Transverse colon (tissue), 4 donors: ENCODE measurements at regions not wholly inside any gene's neighbourhood (a gene's known extent, or its start where the extent isn't known, plus 50 kb on each side); places are given as distances from the start of the nearest gene placed in this dataset.

Experiments used
- DNase-seq: peaks from one replicate; pipeline ENCODE4 v3.0.0-alpha.2; 2019
- H3K27ac ChIP-seq, 4 donors: fragments of 200-600 bp; sonication (generic); 2 replicates each; pipeline ENCODE4 v1.5.1; 2016 to 2018; ENCODE audit warnings: inconsistent platforms in 4 of 4
- H3K27me3 ChIP-seq: fragments of 200-600 bp; sonication (generic); 2 replicates; pipeline ENCODE4 v1.5.1; 2017; ENCODE audit warnings: inconsistent platforms
- H3K36me3 ChIP-seq, 4 donors: fragments of 200-600 bp; sonication (generic); 2 replicates each; pipeline ENCODE4 v1.5.1; 2017 to 2019; ENCODE audit warnings: inconsistent platforms in 4 of 4
- H3K4me1 ChIP-seq, 4 donors: fragments of 200-600 bp; sonication (generic); 2 replicates each; pipeline ENCODE4 v1.5.1; 2017 to 2020; ENCODE audit warnings: inconsistent platforms in 4 of 4
- H3K4me3 ChIP-seq, 4 donors: fragments of 200-600 bp; sonication (generic); 1 replicate in 1 of 4; 2 replicates in 3 of 4; pipeline versions ENCODE4 v1.5.1 to v1.6.1; 2017 to 2019; ENCODE audit warnings: inconsistent platforms in 4 of 4
- H3K9me3 ChIP-seq, 2 donors: fragments of 200-600 bp; sonication (generic); 2 replicates each; pipeline ENCODE4 v1.5.1; 2017 to 2019; ENCODE audit warnings: inconsistent platforms in 2 of 2
- CTCF ChIP-seq, 5 experiments: fragments of 200-600 bp in 3 of 5; fragments of 450-650 bp in 2 of 5; sonication (generic) in 3 of 5; IDR thresholded peaks; 1 replicate in 2 of 5; 2 replicates in 3 of 5; pipeline ENCODE4 v1.5.1; 2016 to 2017; ENCODE audit warnings: antibody characterized with exemption in 5 of 5, inconsistent platforms in 3 of 5, mild to moderate bottlenecking in 2 of 5, moderate library complexity in 1 of 5
- EP300 ChIP-seq: sonication (generic); formaldehyde crosslinking; IDR thresholded peaks from one replicate; pipeline ENCODE4 v1.6.1; 2017; ENCODE audit warnings: antibody characterized with exemption, low read depth
- POLR2A ChIP-seq: fragments of 450-650 bp; IDR thresholded peaks from one replicate; pipeline ENCODE4 v1.6.1; 2016; ENCODE audit warnings: antibody characterized with exemption, mild to moderate bottlenecking, moderate library complexity
- POLR2AphosphoS5 ChIP-seq, 3 donors: sonication (generic); formaldehyde crosslinking; IDR thresholded peaks; one replicate each; pipeline ENCODE4 v1.6.1; 2016; ENCODE audit warnings: antibody characterized with exemption in 3 of 3
- WGBS, 2 donors: methylation state at CpG; one replicate each; pipeline ENCODE4 v1.1.5; 2018; ENCODE audit warnings: low coverage in 1 of 2; 5-methylcytosine and 5-hydroxymethylcytosine counted together
- in situ Hi-C, 4 donors: fragments of 200-750 bp; cut with MboI; loops; one replicate each; pipeline versions ENCODE4 v1.15.0 to v1.15.1; 2017; ENCODE audit warnings: low sequenced_read_pairs in 3 of 4, low pct_ligation_motif_present in 1 of 4, low pct_unique_long_range_greater_than_20kb in 1 of 4
- intact Hi-C: fragments of 100-400 bp; cut with DNase I; formaldehyde crosslinking; loops from one replicate; pipeline ENCODE4 v1.15.1; 2023; ENCODE audit warnings: low total_unique reads

GRCh38 chr2:5119046-5119445 is 573.1 kb upstream of the SOX11 start:
- Histone ChIP-seq H3K9me3 (peaks cover under 1 to 11% of the 10 kb centered on the region in 2 donors), H3K4me1 (no peaks in the 10 kb centered on the region), H3K27me3 (no peaks in the 10 kb centered on the region), H3K36me3 (no peaks in the 10 kb centered on the region), H3K27ac (no peak overlapping the region), H3K4me3 (no peak overlapping the region)
- DNase-seq: no peak
- intact Hi-C loops (no loop called here), in situ Hi-C loops (no loop called here)
- no peak for TF ChIP-seq EP300
- no peak for TF ChIP-seq POLR2AphosphoS5 (IDR thresholded peaks at IDR 0.05)
- TF ChIP-seq POLR2A: no peak
- TF ChIP-seq CTCF (IDR thresholded peaks at IDR 0.05): no peak

DNA sequence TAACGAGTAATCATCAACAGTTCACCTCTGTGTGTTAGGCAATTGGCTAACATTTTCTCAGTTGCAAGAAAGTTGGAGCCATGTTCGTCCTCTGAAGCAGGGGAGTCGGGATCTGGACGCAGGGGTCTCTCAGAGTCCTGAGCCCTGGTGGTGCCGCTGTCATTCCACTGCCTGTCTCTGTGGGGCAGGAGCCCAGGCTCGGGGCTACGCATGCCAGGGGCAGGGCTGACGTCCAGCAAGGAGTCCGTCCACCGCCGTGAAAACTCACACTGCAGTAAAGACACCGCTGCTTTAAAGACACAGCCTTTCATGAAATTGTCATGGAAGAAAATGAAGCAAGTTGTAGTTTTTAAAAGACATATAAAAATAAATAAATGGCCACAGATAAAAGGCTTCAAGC is 571.1 kb upstream of the SOX11 start:
- H3K4me3 ChIP-seq: no peak overlapping the region

DNA sequence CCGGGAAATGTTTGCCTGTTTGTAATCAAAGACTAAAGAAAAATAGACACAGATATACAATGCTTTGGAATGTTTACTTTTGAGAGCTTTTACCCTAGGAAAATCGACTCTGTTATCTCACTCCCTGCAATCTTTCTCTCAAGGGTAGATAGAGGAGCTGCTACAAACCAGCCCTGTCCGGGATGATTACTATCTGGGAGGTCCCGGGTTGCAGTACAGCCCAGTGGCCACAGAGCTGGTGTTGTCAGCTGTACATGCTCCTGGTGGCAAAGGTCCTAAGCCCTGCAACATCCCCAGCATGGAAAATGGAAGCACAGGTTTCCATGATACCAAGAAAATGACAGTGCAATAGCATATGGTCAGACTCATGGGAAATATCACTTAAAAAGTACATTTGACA is 570.5 kb upstream of the SOX11 start:
- Histone ChIP-seq H3K4me1 (no peaks in the 10 kb centered on the region), H3K27ac (no peak overlapping the region), H3K9me3 (no peaks in the 10 kb centered on the region), H3K4me3 (no peak overlapping the region), H3K36me3 (no peaks in the 10 kb centered on the region), H3K27me3 (no peaks in the 10 kb centered on the region)
- TF ChIP-seq CTCF (IDR thresholded peaks at IDR 0.05): no peak
- TF ChIP-seq EP300: no peak
- no peak for TF ChIP-seq POLR2AphosphoS5 (IDR thresholded peaks at IDR 0.05)
- no peak for TF ChIP-seq POLR2A
- intact Hi-C loops (no loop called here), in situ Hi-C loops (no loop called here)
- WGBS, 2 donors: 27 to 37% methylated on average over 3 to 4 of the region's 4 CpGs
- DNase-seq: no peak

More for the DNA sequence above, 571.1 kb upstream of the SOX11 start:
- Histone ChIP-seq H3K36me3 (no peaks in the 10 kb centered on the region), H3K27ac (no peak overlapping the region), H3K27me3 (no peaks in the 10 kb centered on the region), H3K9me3 (no peaks in the 10 kb centered on the region), H3K4me1 (no peaks in the 10 kb centered on the region)
- in situ Hi-C loops: no loop called here
- no peak for TF ChIP-seq EP300
- TF ChIP-seq CTCF (IDR thresholded peaks at IDR 0.05): no peak
- no peak for TF ChIP-seq POLR2AphosphoS5 (IDR thresholded peaks at IDR 0.05)
- TF ChIP-seq POLR2A: no peak
- DNase-seq: no peak
- intact Hi-C loops: no loop called here
- 51 to 80% methylated on average over 1 to 12 of the region's 12 CpGs for WGBS, 2 donors

DNA sequence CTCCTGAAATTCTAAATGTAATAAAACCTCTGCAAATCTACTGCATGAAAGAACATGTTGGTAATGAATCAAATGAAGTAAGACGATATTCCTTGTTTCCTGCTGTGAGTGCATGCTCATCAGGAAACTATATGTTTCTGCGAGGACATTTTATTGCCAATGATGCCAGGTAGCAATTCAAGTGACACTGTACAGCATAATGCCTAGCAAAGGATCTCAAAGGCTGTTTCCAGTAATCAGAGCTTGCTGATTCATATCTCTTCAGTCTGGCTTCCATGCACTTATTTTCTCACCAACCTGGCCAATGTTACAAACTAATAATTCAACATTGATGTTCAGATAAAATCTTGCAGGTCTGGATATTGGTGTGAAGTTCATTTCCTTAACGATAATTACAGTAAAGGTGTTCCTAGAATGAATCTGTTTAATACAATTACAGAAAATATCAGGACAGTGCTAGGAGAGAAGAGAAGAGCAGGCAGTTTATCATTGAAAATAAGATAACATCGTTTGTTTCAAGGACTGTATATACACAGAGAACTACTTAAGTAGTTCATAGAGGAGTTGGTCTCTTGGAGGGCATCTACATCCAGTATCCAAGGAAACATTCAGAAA is 568.5 kb upstream of the SOX11 start:
- intact Hi-C loops: no loop called here
- no peaks in the 10 kb centered on the region for H3K27me3 ChIP-seq
- DNase-seq: no peak
- in situ Hi-C loops: no loop called here
- H3K27ac ChIP-seq: no peak overlapping the region
- 51 to 66% methylated on average over 3 to 4 of the region's 4 CpGs for WGBS, 2 donors
- TF ChIP-seq EP300 (no peak), CTCF (IDR thresholded peaks at IDR 0.05) (no peak), POLR2AphosphoS5 (IDR thresholded peaks at IDR 0.05) (no peak), POLR2A (no peak)
- H3K4me3 ChIP-seq: no peak overlapping the region
- no peaks in the 10 kb centered on the region for H3K9me3 ChIP-seq
- H3K4me1 ChIP-seq: no peaks in the 10 kb centered on the region
- H3K36me3 ChIP-seq: no peaks in the 10 kb centered on the region
